Gastrocnemius medialis (tissue), 4 donors: ENCODE measurements at regions not wholly inside any gene's neighbourhood (a gene's known extent, or its start where the extent isn't known, plus 50 kb on each side); places are given as distances from the start of the nearest gene placed in this dataset.

Experiments used
- POLR2A ChIP-seq, 2 donors: fragments of 450-650 bp; IDR thresholded peaks; one replicate each; pipeline ENCODE4 v1.6.1; 2017; ENCODE audit warnings: antibody characterized with exemption in 2 of 2, mild to moderate bottlenecking in 2 of 2, moderate library complexity in 2 of 2
- TF ChIP-seq, protein P1 (sequence below), 5 experiments: fragments of 450-650 bp in 3 of 5; fragments of 200-600 bp in 2 of 5; sonication (generic) in 2 of 5; IDR thresholded peaks in 4 of 5; conservative IDR thresholded peaks in 1 of 5; 1 replicate in 4 of 5; 2 replicates in 1 of 5; pipeline ENCODE4 v1.5.1; 2016 to 2019; ENCODE audit warnings: antibody characterized with exemption in 5 of 5, mild to moderate bottlenecking in 3 of 5, moderate library complexity in 3 of 5

DNA sequence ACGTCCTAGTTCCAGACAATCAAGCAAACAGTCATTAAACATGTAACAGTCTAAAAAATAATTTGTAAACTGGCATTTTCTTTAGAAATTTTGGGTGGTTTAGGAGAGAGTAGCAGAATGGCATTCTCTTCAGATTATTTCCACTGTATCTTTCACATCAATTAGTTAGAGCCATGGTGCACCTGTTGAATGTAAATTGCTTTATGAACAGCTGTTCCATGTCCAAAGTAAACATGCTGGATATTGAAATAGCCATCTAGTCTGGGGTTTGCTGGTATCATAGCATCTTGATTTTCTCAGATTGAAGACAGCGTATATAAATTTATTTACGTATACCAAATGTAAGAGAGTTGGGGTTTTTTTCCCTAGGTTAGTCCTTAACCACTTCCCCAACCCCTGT is 143.6 kb downstream of the RCHY1 start:
- TF ChIP-seq, protein P1, sequence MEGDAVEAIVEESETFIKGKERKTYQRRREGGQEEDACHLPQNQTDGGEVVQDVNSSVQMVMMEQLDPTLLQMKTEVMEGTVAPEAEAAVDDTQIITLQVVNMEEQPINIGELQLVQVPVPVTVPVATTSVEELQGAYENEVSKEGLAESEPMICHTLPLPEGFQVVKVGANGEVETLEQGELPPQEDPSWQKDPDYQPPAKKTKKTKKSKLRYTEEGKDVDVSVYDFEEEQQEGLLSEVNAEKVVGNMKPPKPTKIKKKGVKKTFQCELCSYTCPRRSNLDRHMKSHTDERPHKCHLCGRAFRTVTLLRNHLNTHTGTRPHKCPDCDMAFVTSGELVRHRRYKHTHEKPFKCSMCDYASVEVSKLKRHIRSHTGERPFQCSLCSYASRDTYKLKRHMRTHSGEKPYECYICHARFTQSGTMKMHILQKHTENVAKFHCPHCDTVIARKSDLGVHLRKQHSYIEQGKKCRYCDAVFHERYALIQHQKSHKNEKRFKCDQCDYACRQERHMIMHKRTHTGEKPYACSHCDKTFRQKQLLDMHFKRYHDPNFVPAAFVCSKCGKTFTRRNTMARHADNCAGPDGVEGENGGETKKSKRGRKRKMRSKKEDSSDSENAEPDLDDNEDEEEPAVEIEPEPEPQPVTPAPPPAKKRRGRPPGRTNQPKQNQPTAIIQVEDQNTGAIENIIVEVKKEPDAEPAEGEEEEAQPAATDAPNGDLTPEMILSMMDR (IDR thresholded peaks at IDR 0.05 in 4 of 5, conservative IDR thresholded peaks at IDR 0.05 in 1 of 5) = no peak
- no peak for TF ChIP-seq POLR2A (IDR thresholded peaks at IDR 0.05)
